Gastroesophageal sphincter (tissue), 3 donors: ENCODE measurements at regions not wholly inside any gene's neighbourhood (a gene's known extent, or its start where the extent isn't known, plus 50 kb on each side); places are given as distances from the start of the nearest gene placed in this dataset.

Source experiments
- EP300 ChIP-seq: sonication (generic); formaldehyde crosslinking; IDR thresholded peaks from one replicate; pipeline ENCODE4 v1.6.1; 2017; ENCODE audit warnings: antibody characterized with exemption, mild to moderate bottlenecking
- POLR2A ChIP-seq, 2 donors: fragments of 450-650 bp; IDR thresholded peaks; one replicate each; pipeline ENCODE4 v1.6.1; 2017; ENCODE audit warnings: antibody characterized with exemption in 2 of 2, mild to moderate bottlenecking in 2 of 2, moderate library complexity in 1 of 2
- TF ChIP-seq, protein P1 (sequence below), 4 experiments: fragments of 200-600 bp in 2 of 4; fragments of 450-650 bp in 2 of 4; sonication (generic) in 1 of 4; IDR thresholded peaks; one replicate each; pipeline ENCODE4 v1.5.1; 2017 to 2019; ENCODE audit warnings: antibody characterized with exemption in 4 of 4, mild to moderate bottlenecking in 2 of 4, moderate library complexity in 2 of 4

DNA sequence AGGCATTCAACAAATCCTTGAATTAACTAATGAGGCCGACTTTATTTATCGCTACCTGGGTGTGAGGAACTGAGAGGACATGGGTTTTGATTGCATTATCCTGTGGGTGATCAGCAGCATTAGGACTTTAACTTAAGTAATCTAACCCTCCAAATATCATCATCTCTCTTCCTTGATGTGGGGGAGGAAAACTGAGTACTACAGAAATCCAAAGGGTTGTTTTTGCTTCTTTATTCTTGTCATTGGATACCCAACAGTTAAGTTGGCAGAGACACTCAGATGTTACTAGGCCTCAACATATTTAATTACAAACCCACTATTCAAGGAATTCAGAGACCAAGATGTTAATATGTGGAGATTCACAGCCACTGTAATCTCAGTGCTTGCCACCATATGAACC, 97.4 kb upstream of the ST6GALNAC5 start:
- TF ChIP-seq, protein P1, sequence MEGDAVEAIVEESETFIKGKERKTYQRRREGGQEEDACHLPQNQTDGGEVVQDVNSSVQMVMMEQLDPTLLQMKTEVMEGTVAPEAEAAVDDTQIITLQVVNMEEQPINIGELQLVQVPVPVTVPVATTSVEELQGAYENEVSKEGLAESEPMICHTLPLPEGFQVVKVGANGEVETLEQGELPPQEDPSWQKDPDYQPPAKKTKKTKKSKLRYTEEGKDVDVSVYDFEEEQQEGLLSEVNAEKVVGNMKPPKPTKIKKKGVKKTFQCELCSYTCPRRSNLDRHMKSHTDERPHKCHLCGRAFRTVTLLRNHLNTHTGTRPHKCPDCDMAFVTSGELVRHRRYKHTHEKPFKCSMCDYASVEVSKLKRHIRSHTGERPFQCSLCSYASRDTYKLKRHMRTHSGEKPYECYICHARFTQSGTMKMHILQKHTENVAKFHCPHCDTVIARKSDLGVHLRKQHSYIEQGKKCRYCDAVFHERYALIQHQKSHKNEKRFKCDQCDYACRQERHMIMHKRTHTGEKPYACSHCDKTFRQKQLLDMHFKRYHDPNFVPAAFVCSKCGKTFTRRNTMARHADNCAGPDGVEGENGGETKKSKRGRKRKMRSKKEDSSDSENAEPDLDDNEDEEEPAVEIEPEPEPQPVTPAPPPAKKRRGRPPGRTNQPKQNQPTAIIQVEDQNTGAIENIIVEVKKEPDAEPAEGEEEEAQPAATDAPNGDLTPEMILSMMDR (IDR thresholded peaks at IDR 0.05), result no peak
- TF ChIP-seq POLR2A (IDR thresholded peaks at IDR 0.05) (no peak), EP300 (no peak)
